H9 (cell line): ENCODE measurements at regions not wholly inside any gene's neighbourhood (a gene's known extent, or its start where the extent isn't known, plus 50 kb on each side); places are given as distances from the start of the nearest gene placed in this dataset.

Experiments
- DNase-seq: peaks from one replicate; pipeline ENCODE4 v3.0.0-alpha.2; 2017
- H2AFZ ChIP-seq: one replicate; pipeline ENCODE4 v1.6.1; 2013; ENCODE audit warnings: mild to moderate bottlenecking, low read length, control low read depth, moderate library complexity
- H2AK5ac ChIP-seq: 2 replicates; pipeline ENCODE4 v1.6.1; 2013; ENCODE audit warnings: low read length, control low read depth, mixed read lengths; ENCODE audit not compliant: insufficient read length
- H2BK120ac ChIP-seq: one replicate; pipeline ENCODE4 v1.6.1; 2013; ENCODE audit warnings: low read depth, mild to moderate bottlenecking, low read length, control low read depth, inconsistent platforms; ENCODE audit not compliant: poor library complexity, severe bottlenecking
- H2BK12ac ChIP-seq: 2 replicates; pipeline ENCODE4 v1.6.1; 2013; ENCODE audit warnings: low read length, control low read depth, mixed read lengths, low read depth; ENCODE audit not compliant: insufficient read length
- H2BK15ac ChIP-seq: 2 replicates; pipeline ENCODE4 v1.6.1; 2013; ENCODE audit warnings: low read depth, low read length, control low read depth
- H2BK20ac ChIP-seq: one replicate; pipeline ENCODE4 v1.6.1; 2013; ENCODE audit warnings: low read depth, mild to moderate bottlenecking, low read length, control low read depth, inconsistent platforms; ENCODE audit not compliant: poor library complexity, severe bottlenecking
- H2BK5ac ChIP-seq: 2 replicates; pipeline ENCODE4 v1.6.1; 2013; ENCODE audit warnings: low read length, control low read depth, mixed read lengths; ENCODE audit not compliant: insufficient read length
- H3K14ac ChIP-seq: 2 replicates; pipeline ENCODE4 v1.6.1; 2013; ENCODE audit warnings: low read length, control low read depth; ENCODE audit not compliant: insufficient read depth
- H3K18ac ChIP-seq: 2 replicates; pipeline ENCODE4 v1.6.1; 2013; ENCODE audit warnings: low read depth, mild to moderate bottlenecking, mixed read lengths, low read length, control low read depth; ENCODE audit not compliant: insufficient read length
- H3K23ac ChIP-seq: 2 replicates; pipeline ENCODE4 v1.6.1; 2013; ENCODE audit warnings: low read length, control low read depth, mixed read lengths, low read depth; ENCODE audit not compliant: insufficient read length
- H3K23me2 ChIP-seq: 2 replicates; pipeline ENCODE4 v1.6.1; 2013; ENCODE audit warnings: low read depth, mild to moderate bottlenecking, mixed read lengths, low read length, control low read depth; ENCODE audit not compliant: insufficient read length, poor library complexity, severe bottlenecking
- H3K27ac ChIP-seq: 2 replicates; pipeline ENCODE4 v1.5.1; 2013; ENCODE audit warnings: low read length, control low read depth, mixed read lengths, low read depth; ENCODE audit not compliant: insufficient read length
- H3K27me3 ChIP-seq: 2 replicates; pipeline ENCODE4 v1.6.1; 2013; ENCODE audit warnings: low read length, control low read depth, inconsistent platforms; ENCODE audit not compliant: insufficient read depth
- H3K4ac ChIP-seq: 2 replicates; pipeline ENCODE4 v1.6.1; 2013; ENCODE audit warnings: low read depth, mild to moderate bottlenecking, control low read depth, inconsistent platforms, low read length, moderate library complexity
- H3K4me1 ChIP-seq: 2 replicates; pipeline ENCODE4 v1.6.1; 2013; ENCODE audit warnings: low read length, control low read depth, inconsistent platforms; ENCODE audit not compliant: insufficient read depth
- H3K4me2 ChIP-seq: 2 replicates; pipeline ENCODE4 v1.6.1; 2013; ENCODE audit warnings: low read length, control low read depth, mixed read lengths; ENCODE audit not compliant: insufficient read length, insufficient read depth
- H3K56ac ChIP-seq: 2 replicates; pipeline ENCODE4 v1.6.1; 2013; ENCODE audit warnings: low read depth, mild to moderate bottlenecking, mixed read lengths, low read length, control low read depth; ENCODE audit not compliant: insufficient read length
- H3K79me1 ChIP-seq: 2 replicates; pipeline ENCODE4 v1.6.1; 2013; ENCODE audit warnings: low read depth, mild to moderate bottlenecking, moderate library complexity, low read length, control low read depth, inconsistent platforms; ENCODE audit not compliant: insufficient read depth, poor library complexity, severe bottlenecking
- H3K79me2 ChIP-seq: 2 replicates; pipeline ENCODE4 v1.6.1; 2013; ENCODE audit warnings: low read length, control low read depth, inconsistent platforms; ENCODE audit not compliant: insufficient read depth
- H3K9ac ChIP-seq: 2 replicates; pipeline ENCODE4 v1.6.1; 2013; ENCODE audit warnings: low read length, control low read depth, mixed read lengths; ENCODE audit not compliant: insufficient read length; ENCODE audit errors: extremely low read depth
- H3K9me3 ChIP-seq: one replicate; pipeline ENCODE4 v1.6.1; 2013; ENCODE audit warnings: low read depth, low read length, inconsistent platforms; ENCODE audit not compliant: control insufficient read depth
- H3T11ph ChIP-seq: one replicate; pipeline ENCODE4 v1.6.1; 2013; ENCODE audit warnings: mild to moderate bottlenecking, low read length, control low read depth, inconsistent platforms
- H4K20me1 ChIP-seq: one replicate; pipeline ENCODE4 v1.6.1; 2013; ENCODE audit not compliant: control insufficient read depth, insufficient read length, insufficient read depth
- H4K5ac ChIP-seq: 2 replicates; pipeline ENCODE4 v1.6.1; 2013; ENCODE audit warnings: low read depth, mild to moderate bottlenecking, mixed read lengths, low read length, control low read depth; ENCODE audit not compliant: insufficient read length
- H4K8ac ChIP-seq: replicated peaks from 2 replicates; pipeline ENCODE4 v1.6.1; 2013; ENCODE audit warnings: low read length, control low read depth, mixed read lengths, low read depth; ENCODE audit not compliant: insufficient read length
- H4K91ac ChIP-seq: 2 replicates; pipeline ENCODE4 v1.6.1; 2013; ENCODE audit warnings: low read depth, mild to moderate bottlenecking, moderate library complexity, mixed read lengths, low read length, control low read depth; ENCODE audit not compliant: insufficient read length
- H3K27ac Mint-ChIP-seq, 3 experiments: 2 replicates in 2 of 3; 3 replicates in 1 of 3; pipeline ENCODE4 v1.8.0; 2020 to 2021; ENCODE audit warnings: mixed read lengths in 3 of 3, mild to moderate bottlenecking in 1 of 3, moderate library complexity in 1 of 3
- H3K27me3 Mint-ChIP-seq: 2 replicates; pipeline ENCODE4 v1.8.0; 2021; ENCODE audit warnings: low read depth, mild to moderate bottlenecking, moderate library complexity, mixed read lengths
- H3K36me3 Mint-ChIP-seq, 3 experiments: 2 replicates in 2 of 3; 3 replicates in 1 of 3; pipeline ENCODE4 v1.8.0; 2020 to 2021; ENCODE audit warnings: low read depth in 3 of 3, mixed read lengths in 3 of 3; ENCODE audit not compliant: insufficient read depth in 1 of 3
- H3K4me1 Mint-ChIP-seq, 2 experiments: 2 replicates each; pipeline ENCODE4 v1.8.0; 2020; ENCODE audit warnings: mixed read lengths in 2 of 2
- H3K4me3 Mint-ChIP-seq, 2 experiments: 2 replicates in 1 of 2; 3 replicates in 1 of 2; pipeline ENCODE4 v1.8.0; 2020 to 2021; ENCODE audit warnings: mild to moderate bottlenecking in 2 of 2, mixed read lengths in 2 of 2, moderate library complexity in 1 of 2
- H3K9me3 Mint-ChIP-seq, 2 experiments: 2 replicates in 1 of 2; 3 replicates in 1 of 2; pipeline ENCODE4 v1.8.0; 2020; ENCODE audit warnings: mild to moderate bottlenecking in 2 of 2, mixed read lengths in 2 of 2, moderate library complexity in 1 of 2
- CTCF ChIP-seq: fragments of 200-600 bp; sonication (generic); conservative IDR thresholded peaks from 3 replicates; pipeline ENCODE4 v1.8.0; 2021; ENCODE audit warnings: antibody characterized with exemption, mild to moderate bottlenecking
- WGBS: extraction: QIAGEN DNeasy Blood & Tissue Kit; methylation state at CpG from one replicate; pipeline ENCODE4 v1.1.7; 2013; ENCODE audit warnings: missing lambda C conversion rate, low lambda C conversion rate, mixed read lengths; ENCODE audit not compliant: insufficient read length; ENCODE audit errors: extremely low coverage; 5-methylcytosine and 5-hydroxymethylcytosine counted together

- H3K27ac Mint-ChIP-seq = no peak overlapping the region; a peak in 1 of 7 replicates
- Histone ChIP-seq H3K27me3 (no peaks in the 10 kb centered on the region), H3K79me2 (no peaks in the 10 kb centered on the region), H3K79me1 (no peaks in the 10 kb centered on the region), H3K4ac (no peak overlapping the region), H2BK12ac (no peak overlapping the region), H3K9me3 (no peaks in the 10 kb centered on the region), H3K4me2 (no peak overlapping the region), H4K20me1 (no peaks in the 10 kb centered on the region), H3K18ac (no peak overlapping the region), H2BK15ac (no peak overlapping the region), H3K9ac (no peak overlapping the region), H2AK5ac (no peak overlapping the region), H3K4me1 (0 out of 2 replicates have a peak, but pooled peaks cover 4% of the 10 kb centered on the region), H3K23ac (no peak overlapping the region), H4K8ac (no peak overlapping the region), H2BK20ac (no peak overlapping the region), H3K56ac (no peak overlapping the region), H4K91ac (no peak overlapping the region), H3K14ac (no peak overlapping the region), H2AFZ (no peak overlapping the region), H3T11ph (no peak overlapping the region), H2BK5ac (no peak overlapping the region), H3K27ac (no peak overlapping the region), H4K5ac (no peak overlapping the region), H3K23me2 (no peaks in the 10 kb centered on the region), H2BK120ac (no peak overlapping the region)
- H3K9me3 Mint-ChIP-seq = no peaks in the 10 kb centered on the region
- TF ChIP-seq CTCF = no peak
- H3K4me1 Mint-ChIP-seq = peaks cover 12 to 17% of the 10 kb centered on the region in 2 experiments
- no peak for DNase-seq
- peaks cover 17% of the 10 kb centered on the region for H3K27me3 Mint-ChIP-seq
- no CpG with 5 or more reads among the region's 14 CpGs for WGBS
- H3K36me3 Mint-ChIP-seq = no peaks in the 10 kb centered on the region
- H3K4me3 Mint-ChIP-seq = no peak overlapping the region
Measured at GRCh38 chr17:73753751-73754496, 109.7 kb upstream of the SDK2 start.
